GM12875 (cell line): ENCODE measurements at regions not wholly inside any gene's neighbourhood (a gene's known extent, or its start where the extent isn't known, plus 50 kb on each side); places are given as distances from the start of the nearest gene placed in this dataset.

ENCODE experiments used
- H3K4me3 ChIP-seq: one replicate; pipeline ENCODE4 v1.5.1; 2011; ENCODE audit warnings: low read depth, low read length, control low read depth
- CTCF ChIP-seq: IDR thresholded peaks from 2 replicates; pipeline ENCODE4 v1.5.1; 2011; ENCODE audit warnings: low read depth, mild to moderate bottlenecking, control low read depth, inconsistent platforms, low read length, moderate library complexity, borderline replicate concordance; ENCODE audit not compliant: insufficient read depth

- TF ChIP-seq CTCF = no peak
These were observed 70.9 kb downstream of the HFE start for GRCh38 chr6:26158076-26158580.

GRCh38 chr6:26158581-26159356 is 71.5 kb downstream of the HFE start:
- no peak for TF ChIP-seq CTCF
- peak overlapping the region; percentile 55 for H3K4me3 ChIP-seq

More at GRCh38 chr6:26158076-26158580, 70.9 kb downstream of the HFE start:
- H3K4me3 ChIP-seq = peak overlapping the region; percentile 55

GRCh38 chr6:26159357-26160273 is 72.4 kb downstream of the HFE start:
- H3K4me3 ChIP-seq = peak overlapping the region; percentile 55
- TF ChIP-seq CTCF = no peak

- no peak overlapping the region for H3K4me3 ChIP-seq
- no peak for TF ChIP-seq CTCF
These were observed 74.1 kb downstream of the HFE start for GRCh38 chr6:26161322-26161721.

GRCh38 chr6:26162399-26162798 is 75.2 kb downstream of the HFE start:
- no peak for TF ChIP-seq CTCF
- no peak overlapping the region for H3K4me3 ChIP-seq

- no peak for TF ChIP-seq CTCF
- H3K4me3 ChIP-seq = no peak overlapping the region
These were observed 76.3 kb downstream of the HFE start for GRCh38 chr6:26163427-26164119.
